Sigmoid colon (tissue), 6 donors: ENCODE measurements at regions not wholly inside any gene's neighbourhood (a gene's known extent, or its start where the extent isn't known, plus 50 kb on each side); places are given as distances from the start of the nearest gene placed in this dataset.

Experiments used
- DNase-seq: peaks from one replicate; pipeline ENCODE4 v3.0.0-alpha.2; 2019
- H3K27ac ChIP-seq, 4 donors: fragments of 200-600 bp; sonication (generic); one replicate each; pipeline ENCODE4 v1.5.1; 2016 to 2019; ENCODE audit warnings: mild to moderate bottlenecking in 1 of 4
- H3K27me3 ChIP-seq, 3 donors: fragments of 200-600 bp; sonication (generic); one replicate each; pipeline ENCODE4 v1.5.1; 2019; ENCODE audit warnings: mild to moderate bottlenecking in 1 of 3
- H3K36me3 ChIP-seq, 4 donors: fragments of 200-600 bp; sonication (generic); one replicate each; pipeline ENCODE4 v1.5.1; 2016 to 2019
- H3K4me1 ChIP-seq, 4 donors: fragments of 200-600 bp; sonication (generic); one replicate each; pipeline ENCODE4 v1.5.1; 2017 to 2019
- H3K4me3 ChIP-seq, 4 donors: fragments of 200-600 bp; sonication (generic); one replicate each; pipeline ENCODE4 v1.5.1; 2017 to 2019; ENCODE audit warnings: mild to moderate bottlenecking in 2 of 4, moderate library complexity in 1 of 4
- H3K9me3 ChIP-seq, 4 donors: fragments of 200-600 bp in 3 of 4; sonication (generic) in 3 of 4; one replicate each; pipeline versions ENCODE4 v1.5.1 to v1.6.1; 2013 to 2019
- EP300 ChIP-seq, 4 donors: sonication (generic); formaldehyde crosslinking; IDR thresholded peaks; one replicate each; pipeline ENCODE4 v1.6.1; 2017; ENCODE audit warnings: antibody characterized with exemption in 4 of 4
- POLR2A ChIP-seq, 2 donors: fragments of 450-650 bp; IDR thresholded peaks; one replicate each; pipeline ENCODE4 v1.6.1; 2016; ENCODE audit warnings: antibody characterized with exemption in 2 of 2, mild to moderate bottlenecking in 2 of 2, moderate library complexity in 2 of 2
- POLR2AphosphoS5 ChIP-seq, 4 donors: sonication (generic); formaldehyde crosslinking; IDR thresholded peaks; one replicate each; pipeline ENCODE4 v1.6.1; 2017; ENCODE audit warnings: antibody characterized with exemption in 4 of 4
- WGBS, 2 donors: extraction: QIAGEN DNeasy Blood & Tissue Kit; methylation state at CpG; one replicate each; pipeline ENCODE4 v1.1.7; 2013; 5-methylcytosine and 5-hydroxymethylcytosine counted together
- intact Hi-C: fragments of 100-400 bp; cut with DNase I; formaldehyde crosslinking; loops from one replicate; pipeline ENCODE4 v1.15.1; 2023
- TF ChIP-seq, protein P1 (sequence below), 4 experiments: fragments of 450-650 bp in 3 of 4; fragments of 200-600 bp in 1 of 4; IDR thresholded peaks; one replicate each; pipeline ENCODE4 v1.5.1; 2016 to 2019; ENCODE audit warnings: antibody characterized with exemption in 4 of 4, mild to moderate bottlenecking in 3 of 4, moderate library complexity in 2 of 4
- donor health status: healthy with polysubstance abuse.
- donor health status: healthy.

DNA sequence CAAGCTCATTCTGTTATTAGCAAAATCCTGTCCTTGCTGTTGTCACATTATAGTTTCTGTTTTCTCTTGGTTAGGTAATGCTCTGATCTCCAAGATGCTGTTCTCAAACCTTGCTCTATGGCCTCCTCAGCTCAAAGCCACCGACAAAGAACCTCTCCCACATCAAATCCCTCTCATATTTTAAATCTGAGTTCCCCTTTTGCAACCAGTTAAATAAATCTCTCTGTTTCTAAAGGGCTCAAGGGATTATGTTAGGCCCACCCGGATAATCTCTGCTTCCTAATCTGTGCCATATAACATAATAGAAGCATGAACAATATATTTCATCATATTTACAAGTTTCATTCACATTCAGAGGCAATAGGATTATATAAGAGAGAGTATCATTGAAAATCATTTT lies 286.0 kb downstream of the CYLC2 start:
- DNase-seq, result no peak
- H3K4me3 ChIP-seq, result no peak overlapping the region
- no peaks in the 10 kb centered on the region for H3K27me3 ChIP-seq
- TF ChIP-seq POLR2AphosphoS5 (IDR thresholded peaks at IDR 0.05) (no peak), POLR2A (IDR thresholded peaks at IDR 0.05) (no peak), EP300 (IDR thresholded peaks at IDR 0.05) (no peak)
- TF ChIP-seq, protein P1, sequence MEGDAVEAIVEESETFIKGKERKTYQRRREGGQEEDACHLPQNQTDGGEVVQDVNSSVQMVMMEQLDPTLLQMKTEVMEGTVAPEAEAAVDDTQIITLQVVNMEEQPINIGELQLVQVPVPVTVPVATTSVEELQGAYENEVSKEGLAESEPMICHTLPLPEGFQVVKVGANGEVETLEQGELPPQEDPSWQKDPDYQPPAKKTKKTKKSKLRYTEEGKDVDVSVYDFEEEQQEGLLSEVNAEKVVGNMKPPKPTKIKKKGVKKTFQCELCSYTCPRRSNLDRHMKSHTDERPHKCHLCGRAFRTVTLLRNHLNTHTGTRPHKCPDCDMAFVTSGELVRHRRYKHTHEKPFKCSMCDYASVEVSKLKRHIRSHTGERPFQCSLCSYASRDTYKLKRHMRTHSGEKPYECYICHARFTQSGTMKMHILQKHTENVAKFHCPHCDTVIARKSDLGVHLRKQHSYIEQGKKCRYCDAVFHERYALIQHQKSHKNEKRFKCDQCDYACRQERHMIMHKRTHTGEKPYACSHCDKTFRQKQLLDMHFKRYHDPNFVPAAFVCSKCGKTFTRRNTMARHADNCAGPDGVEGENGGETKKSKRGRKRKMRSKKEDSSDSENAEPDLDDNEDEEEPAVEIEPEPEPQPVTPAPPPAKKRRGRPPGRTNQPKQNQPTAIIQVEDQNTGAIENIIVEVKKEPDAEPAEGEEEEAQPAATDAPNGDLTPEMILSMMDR (IDR thresholded peaks at IDR 0.05), result no peak
- intact Hi-C loops, result no loop called here
- H3K4me1 ChIP-seq, result no peaks in the 10 kb centered on the region
- H3K9me3 ChIP-seq, result no peaks in the 10 kb centered on the region
- no peaks in the 10 kb centered on the region for H3K36me3 ChIP-seq
- no peak overlapping the region for H3K27ac ChIP-seq
- WGBS, 2 donors, result 64 to 73% methylated on average over 2 of the region's 2 CpGs

DNA sequence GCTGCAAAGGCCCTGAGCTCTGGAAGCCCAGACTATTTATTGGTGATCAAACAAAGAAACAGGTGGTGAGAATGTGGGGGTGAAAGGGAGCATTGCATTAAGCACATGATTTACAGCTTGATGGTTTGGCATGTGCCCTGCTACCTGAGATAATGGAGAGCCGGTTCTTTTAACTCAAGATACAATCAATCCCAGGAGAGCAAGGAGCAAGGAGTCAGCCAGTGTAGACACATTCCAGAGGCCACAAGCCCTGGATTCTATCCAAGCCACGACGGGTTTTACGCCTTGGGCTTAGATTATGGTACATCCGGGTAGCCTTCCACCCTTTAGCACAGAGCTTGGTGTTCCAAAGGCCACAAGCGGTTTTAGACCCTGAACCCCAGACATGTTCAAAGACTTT lies 292.2 kb downstream of the CYLC2 start:
- WGBS, 2 donors, result 72 to 75% methylated on average over 6 of the region's 6 CpGs
- no peak for DNase-seq
- intact Hi-C loops, result no loop called here
- H3K9me3 ChIP-seq, result no peaks in the 10 kb centered on the region
- TF ChIP-seq EP300 (IDR thresholded peaks at IDR 0.05) (no peak), POLR2A (IDR thresholded peaks at IDR 0.05) (no peak), POLR2AphosphoS5 (IDR thresholded peaks at IDR 0.05) (no peak)
- TF ChIP-seq, protein P1 (IDR thresholded peaks at IDR 0.05), result no peak
- H3K4me3 ChIP-seq, result no peak overlapping the region
- H3K36me3 ChIP-seq, result no peaks in the 10 kb centered on the region
- H3K27ac ChIP-seq, result no peak overlapping the region
- no peaks in the 10 kb centered on the region for H3K4me1 ChIP-seq
- H3K27me3 ChIP-seq, result no peaks in the 10 kb centered on the region

DNA sequence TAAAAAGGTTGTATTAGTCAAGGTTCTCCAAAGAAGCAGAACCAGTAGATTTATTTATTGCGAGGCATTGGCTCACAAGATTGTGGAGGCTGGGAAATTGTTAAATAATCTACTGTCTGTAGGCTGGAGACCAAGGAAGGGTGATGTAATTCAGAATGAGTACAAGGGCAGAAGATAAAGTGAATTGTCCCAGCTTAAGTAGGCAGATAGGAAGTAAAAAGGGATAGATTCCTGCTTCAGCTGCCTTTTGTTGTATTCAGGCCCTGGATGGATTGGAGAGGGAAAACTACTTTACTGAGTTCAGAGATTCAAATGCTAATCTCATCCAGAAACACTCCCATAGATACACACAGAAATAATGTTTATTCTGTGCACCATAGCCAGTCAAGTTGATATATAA lies 301.1 kb downstream of the CYLC2 start:
- no peak overlapping the region for H3K4me3 ChIP-seq
- no peak for DNase-seq
- intact Hi-C loops, result no loop called here
- no peaks in the 10 kb centered on the region for H3K36me3 ChIP-seq
- H3K27ac ChIP-seq, result no peak overlapping the region
- 84 to 85% methylated on average over 1 of the region's 1 CpG for WGBS, 2 donors
- no peaks in the 10 kb centered on the region for H3K27me3 ChIP-seq
- TF ChIP-seq POLR2A (IDR thresholded peaks at IDR 0.05), result no peak
- peaks cover 0 to 3% (median 0%) of the 10 kb centered on the region in 4 donors for H3K9me3 ChIP-seq
- H3K4me1 ChIP-seq, result no peaks in the 10 kb centered on the region

DNA sequence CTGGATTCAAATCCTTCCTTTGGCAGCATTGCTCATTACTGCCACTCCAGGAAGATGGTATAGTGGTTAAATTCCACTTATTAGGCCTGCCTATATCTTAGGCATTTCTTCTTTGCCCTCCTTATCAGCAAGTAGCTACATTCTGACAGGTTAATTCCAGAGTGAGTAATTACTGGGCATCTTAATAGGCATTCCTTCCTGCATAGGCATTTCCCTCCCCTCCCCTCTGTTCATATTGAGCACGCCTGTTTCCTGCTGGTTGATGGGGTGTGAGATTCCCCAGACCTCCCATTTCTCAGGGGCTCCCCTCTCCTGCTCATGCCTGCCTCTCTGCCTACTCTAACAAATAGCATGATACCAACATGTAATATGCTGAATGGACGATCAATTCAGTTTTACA lies 305.9 kb downstream of the CYLC2 start:
- Histone ChIP-seq H3K4me1 (no peaks in the 10 kb centered on the region), H3K36me3 (no peaks in the 10 kb centered on the region), H3K4me3 (no peak overlapping the region), H3K9me3 (peaks cover 0 to 8% (median 1%) of the 10 kb centered on the region in 4 donors), H3K27ac (no peak overlapping the region), H3K27me3 (no peaks in the 10 kb centered on the region)
- 65 to 68% methylated on average over 2 of the region's 2 CpGs for WGBS, 2 donors
- no peak for DNase-seq
- intact Hi-C loops, result no loop called here
- no peak for TF ChIP-seq POLR2AphosphoS5 (IDR thresholded peaks at IDR 0.05)
- no peak for TF ChIP-seq EP300 (IDR thresholded peaks at IDR 0.05)
- TF ChIP-seq, protein P1 (IDR thresholded peaks at IDR 0.05), result no peak
- TF ChIP-seq POLR2A (IDR thresholded peaks at IDR 0.05), result no peak

DNA sequence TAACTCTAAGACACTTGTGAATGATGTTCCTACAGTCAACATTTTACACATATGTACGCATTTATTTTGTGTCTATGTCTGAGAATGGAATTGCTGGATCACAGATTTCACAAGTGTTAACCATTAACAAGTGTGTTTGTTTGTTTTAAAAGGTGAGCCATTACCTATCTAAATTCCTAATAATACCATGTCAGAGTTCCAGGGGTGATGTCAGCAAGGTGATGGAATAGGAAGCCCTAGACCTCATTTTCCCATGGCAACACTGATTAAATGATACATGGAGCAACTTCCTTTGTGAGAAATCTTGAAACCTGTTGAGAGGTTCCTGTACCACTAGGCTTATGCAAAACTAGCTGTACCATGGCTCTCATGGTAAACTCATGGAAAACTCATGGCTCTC lies 309.7 kb downstream of the CYLC2 start:
- Histone ChIP-seq H3K36me3 (no peaks in the 10 kb centered on the region), H3K4me3 (no peak overlapping the region), H3K4me1 (no peaks in the 10 kb centered on the region), H3K27ac (no peak overlapping the region), H3K27me3 (no peaks in the 10 kb centered on the region), H3K9me3 (peaks cover 0 to 8% (median 1%) of the 10 kb centered on the region in 4 donors)
- 65 to 84% methylated on average over 1 of the region's 1 CpG for WGBS, 2 donors
- DNase-seq, result no peak
- TF ChIP-seq, protein P1 (IDR thresholded peaks at IDR 0.05), result no peak
- no peak for TF ChIP-seq POLR2A (IDR thresholded peaks at IDR 0.05)
- no peak for TF ChIP-seq EP300 (IDR thresholded peaks at IDR 0.05)
- TF ChIP-seq POLR2AphosphoS5 (IDR thresholded peaks at IDR 0.05), result no peak
- intact Hi-C loops, result no loop called here
